ENCODE measurements at regions not wholly inside any gene's neighbourhood (a gene's known extent, or its start where the extent isn't known, plus 50 kb on each side); places are given as distances from the start of the nearest gene placed in this dataset.

GRCh38 chr6:21354805-21355238, 238.7 kb upstream of the SOX4 start:
- H3K4me1 ChIP-seq (ENCODE audit: control insufficient read depth, insufficient read depth, low read length): peaks cover 5% of the 10 kb centered on the region
- H3K4me3 ChIP-seq (ENCODE audit: low read length): no peak overlapping the region
- peaks cover 2% of the 10 kb centered on the region for H3K36me3 Mint-ChIP-seq (ENCODE audit: low read depth)
- no peaks in the 10 kb centered on the region for H3K36me3 ChIP-seq (ENCODE audit: control insufficient read depth, insufficient read depth, low read length)
- no peak overlapping the region for H3K4me3 Mint-ChIP-seq
- 69 to 81% methylated on average over 3 of the region's 3 CpGs for WGBS, 2 experiments (ENCODE audit: insufficient coverage in 1 of 2, insufficient read length in 1 of 2)
- H3K27me3 Mint-ChIP-seq (ENCODE audit: insufficient read depth): peaks cover 6% of the 10 kb centered on the region
- H3K9ac ChIP-seq (ENCODE audit: extremely low read depth, low read length, poor library complexity, severe bottlenecking): no peak overlapping the region
- H3K27ac ChIP-seq (ENCODE audit: low read depth, low read length): no peak overlapping the region
- DNase-seq: no peak
- H3K27ac Mint-ChIP-seq: no peak overlapping the region
- no peaks in the 10 kb centered on the region for H3K9me3 ChIP-seq (ENCODE audit: control insufficient read depth, low read length)
- no peaks in the 10 kb centered on the region for H3K27me3 ChIP-seq (ENCODE audit: control insufficient read depth, insufficient read depth, low read length, poor library complexity, severe bottlenecking)
- peaks cover 22% of the 10 kb centered on the region for H3K4me1 Mint-ChIP-seq
- no peaks in the 10 kb centered on the region for H3K9me3 Mint-ChIP-seq
- TF ChIP-seq, protein P1, sequence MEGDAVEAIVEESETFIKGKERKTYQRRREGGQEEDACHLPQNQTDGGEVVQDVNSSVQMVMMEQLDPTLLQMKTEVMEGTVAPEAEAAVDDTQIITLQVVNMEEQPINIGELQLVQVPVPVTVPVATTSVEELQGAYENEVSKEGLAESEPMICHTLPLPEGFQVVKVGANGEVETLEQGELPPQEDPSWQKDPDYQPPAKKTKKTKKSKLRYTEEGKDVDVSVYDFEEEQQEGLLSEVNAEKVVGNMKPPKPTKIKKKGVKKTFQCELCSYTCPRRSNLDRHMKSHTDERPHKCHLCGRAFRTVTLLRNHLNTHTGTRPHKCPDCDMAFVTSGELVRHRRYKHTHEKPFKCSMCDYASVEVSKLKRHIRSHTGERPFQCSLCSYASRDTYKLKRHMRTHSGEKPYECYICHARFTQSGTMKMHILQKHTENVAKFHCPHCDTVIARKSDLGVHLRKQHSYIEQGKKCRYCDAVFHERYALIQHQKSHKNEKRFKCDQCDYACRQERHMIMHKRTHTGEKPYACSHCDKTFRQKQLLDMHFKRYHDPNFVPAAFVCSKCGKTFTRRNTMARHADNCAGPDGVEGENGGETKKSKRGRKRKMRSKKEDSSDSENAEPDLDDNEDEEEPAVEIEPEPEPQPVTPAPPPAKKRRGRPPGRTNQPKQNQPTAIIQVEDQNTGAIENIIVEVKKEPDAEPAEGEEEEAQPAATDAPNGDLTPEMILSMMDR (conservative IDR thresholded peaks at IDR 0.05): no peak

DNA sequence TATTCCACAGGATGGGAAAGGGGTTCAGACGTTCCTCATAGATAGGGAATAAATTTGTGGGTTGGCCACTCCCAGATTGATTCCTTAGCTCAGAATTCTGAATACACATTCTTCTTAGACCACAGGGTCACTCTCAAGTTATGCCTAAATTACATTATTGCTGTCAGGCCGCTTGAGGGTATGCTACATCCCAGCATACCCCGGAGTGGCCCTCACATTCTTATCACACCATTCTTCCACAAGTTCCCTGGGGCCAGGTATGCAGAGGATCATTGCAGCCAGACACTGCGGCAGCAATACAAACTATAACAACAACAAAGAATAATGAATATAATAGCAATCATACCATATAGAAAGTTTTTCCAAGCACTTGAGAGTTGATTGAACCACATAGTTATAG, 237.9 kb upstream of the SOX4 start:
- Histone ChIP-seq H3K4me1 (ENCODE audit: control insufficient read depth, insufficient read depth, low read length) (peaks cover 5% of the 10 kb centered on the region), H3K9me3 (ENCODE audit: control insufficient read depth, low read length) (no peaks in the 10 kb centered on the region), H3K9ac (ENCODE audit: extremely low read depth, low read length, poor library complexity, severe bottlenecking) (no peak overlapping the region), H3K27ac (ENCODE audit: low read depth, low read length) (no peak overlapping the region), H3K27me3 (ENCODE audit: control insufficient read depth, insufficient read depth, low read length, poor library complexity, severe bottlenecking) (no peaks in the 10 kb centered on the region), H3K4me3 (ENCODE audit: low read length) (no peak overlapping the region), H3K36me3 (ENCODE audit: control insufficient read depth, insufficient read depth, low read length) (no peaks in the 10 kb centered on the region)
- Mint-ChIP-seq H3K4me1 (peaks cover 20% of the 10 kb centered on the region), H3K36me3 (ENCODE audit: low read depth) (peaks cover 2% of the 10 kb centered on the region), H3K9me3 (no peaks in the 10 kb centered on the region), H3K4me3 (no peak overlapping the region), H3K27ac (no peak overlapping the region), H3K27me3 (ENCODE audit: insufficient read depth) (peaks cover 6% of the 10 kb centered on the region)
- 94% methylated on average over 3 to 4 of the region's 4 CpGs for WGBS, 2 experiments (ENCODE audit: insufficient coverage in 1 of 2, insufficient read length in 1 of 2)
- no peak for DNase-seq
- TF ChIP-seq, protein P1 (conservative IDR thresholded peaks at IDR 0.05): no peak

DNA sequence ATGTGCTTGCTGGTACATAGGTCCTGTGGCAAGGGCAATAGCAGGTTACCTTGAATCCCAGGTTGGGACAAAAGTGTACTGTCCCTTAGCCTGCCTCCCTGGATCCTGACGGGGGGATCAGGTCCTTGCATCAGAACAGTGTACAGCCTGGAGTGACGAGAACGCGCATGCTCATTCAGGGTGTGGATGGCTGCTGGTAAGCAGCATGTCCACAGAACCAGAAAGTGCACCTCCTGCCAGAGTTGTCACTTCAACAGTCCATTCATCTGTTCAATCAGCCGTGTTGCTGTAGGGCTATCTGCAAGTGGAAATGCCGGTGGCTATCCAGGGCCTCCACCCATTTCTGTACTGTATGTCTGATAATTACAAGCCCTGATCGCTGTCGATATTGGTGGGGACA, 236.3 kb upstream of the SOX4 start:
- Mint-ChIP-seq H3K4me3 (no peak overlapping the region), H3K36me3 (ENCODE audit: low read depth) (peaks cover 2% of the 10 kb centered on the region), H3K9me3 (no peaks in the 10 kb centered on the region), H3K4me1 (peaks cover 24% of the 10 kb centered on the region), H3K27ac (no peak overlapping the region), H3K27me3 (ENCODE audit: insufficient read depth) (peaks cover 6% of the 10 kb centered on the region)
- no peak overlapping the region for H3K27ac ChIP-seq (ENCODE audit: low read depth, low read length)
- H3K36me3 ChIP-seq (ENCODE audit: control insufficient read depth, insufficient read depth, low read length): no peaks in the 10 kb centered on the region
- no peak for DNase-seq
- 94 to 98% methylated on average over 8 of the region's 8 CpGs for WGBS, 2 experiments (ENCODE audit: insufficient coverage in 1 of 2, insufficient read length in 1 of 2)
- H3K4me3 ChIP-seq (ENCODE audit: low read length): no peak overlapping the region
- no peaks in the 10 kb centered on the region for H3K27me3 ChIP-seq (ENCODE audit: control insufficient read depth, insufficient read depth, low read length, poor library complexity, severe bottlenecking)
- TF ChIP-seq, protein P1 (conservative IDR thresholded peaks at IDR 0.05): no peak
- no peaks in the 10 kb centered on the region for H3K9me3 ChIP-seq (ENCODE audit: control insufficient read depth, low read length)
- H3K9ac ChIP-seq (ENCODE audit: extremely low read depth, low read length, poor library complexity, severe bottlenecking): no peak overlapping the region
- peaks cover 5% of the 10 kb centered on the region for H3K4me1 ChIP-seq (ENCODE audit: control insufficient read depth, insufficient read depth, low read length)

All from endodermal cell (in vitro differentiated cells).